Peyer's patch (tissue), 4 donors: ENCODE measurements at regions not wholly inside any gene's neighbourhood (a gene's known extent, or its start where the extent isn't known, plus 50 kb on each side); places are given as distances from the start of the nearest gene placed in this dataset.

ENCODE experiments used
- DNase-seq, 3 donors: peaks; one replicate each; pipeline ENCODE4 v3.0.0-alpha.2; 2017 to 2019
- H3K27ac ChIP-seq, 4 donors: fragments of 200-600 bp; sonication (generic); one replicate each; pipeline ENCODE4 v1.5.1; 2016 to 2019
- H3K27me3 ChIP-seq, 2 donors: fragments of 200-600 bp; sonication (generic); one replicate each; pipeline ENCODE4 v1.5.1; 2019
- H3K36me3 ChIP-seq, 3 donors: fragments of 200-600 bp; sonication (generic); one replicate each; pipeline ENCODE4 v1.5.1; 2016 to 2019
- H3K4me1 ChIP-seq, 4 donors: fragments of 200-600 bp; sonication (generic); one replicate each; pipeline ENCODE4 v1.5.1; 2016 to 2019
- H3K4me3 ChIP-seq, 4 donors: fragments of 200-600 bp; sonication (generic); 1 replicate in 3 of 4; 2 replicates in 1 of 4; pipeline ENCODE4 v1.5.1; 2016 to 2019; ENCODE audit warnings: mild to moderate bottlenecking in 1 of 4
- H3K9me3 ChIP-seq, 4 donors: fragments of 200-600 bp; sonication (generic); one replicate each; pipeline ENCODE4 v1.5.1; 2016 to 2019; ENCODE audit warnings: mild to moderate bottlenecking in 1 of 4
- POLR2A ChIP-seq, 2 donors: fragments of 450-650 bp; IDR thresholded peaks; one replicate each; pipeline ENCODE4 v1.5.1; 2017; ENCODE audit warnings: antibody characterized with exemption in 2 of 2, mild to moderate bottlenecking in 2 of 2, moderate library complexity in 2 of 2
- TF ChIP-seq, protein P1 (sequence below), 6 experiments: fragments of 450-650 bp in 4 of 6; fragments of 200-600 bp in 2 of 6; sonication (generic) in 1 of 6; IDR thresholded peaks; one replicate each; pipeline ENCODE4 v1.5.1; 2017 to 2019; ENCODE audit warnings: antibody characterized with exemption in 6 of 6, mild to moderate bottlenecking in 3 of 6, moderate library complexity in 1 of 6

DNA sequence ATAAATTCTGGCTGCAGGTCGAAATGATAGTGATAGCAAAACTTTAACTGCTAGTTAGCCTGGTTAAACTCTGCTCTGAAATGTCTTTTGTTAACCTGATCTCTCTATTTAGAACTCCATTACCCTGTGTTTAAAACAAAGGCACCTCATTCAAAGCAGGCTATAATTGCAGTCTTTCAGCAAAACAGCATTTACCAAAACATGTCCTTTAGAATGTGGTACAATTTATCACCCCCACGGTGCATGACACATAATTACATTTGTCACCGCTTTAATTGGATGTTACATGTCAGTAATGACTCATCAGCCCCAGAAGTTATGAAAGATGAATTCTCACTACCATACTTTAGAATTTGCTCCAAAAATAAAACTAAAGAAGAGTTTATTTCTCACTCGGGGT is 295.4 kb downstream of the TOX3 start:
- no peak for TF ChIP-seq POLR2A (IDR thresholded peaks at IDR 0.05)
- H3K4me3 ChIP-seq = no peak overlapping the region
- H3K4me1 ChIP-seq = no peaks in the 10 kb centered on the region
- no peaks in the 10 kb centered on the region for H3K27me3 ChIP-seq
- no peak overlapping the region for H3K27ac ChIP-seq
- DNase-seq = no peak
- no peaks in the 10 kb centered on the region for H3K36me3 ChIP-seq
- H3K9me3 ChIP-seq = no peaks in the 10 kb centered on the region

DNA sequence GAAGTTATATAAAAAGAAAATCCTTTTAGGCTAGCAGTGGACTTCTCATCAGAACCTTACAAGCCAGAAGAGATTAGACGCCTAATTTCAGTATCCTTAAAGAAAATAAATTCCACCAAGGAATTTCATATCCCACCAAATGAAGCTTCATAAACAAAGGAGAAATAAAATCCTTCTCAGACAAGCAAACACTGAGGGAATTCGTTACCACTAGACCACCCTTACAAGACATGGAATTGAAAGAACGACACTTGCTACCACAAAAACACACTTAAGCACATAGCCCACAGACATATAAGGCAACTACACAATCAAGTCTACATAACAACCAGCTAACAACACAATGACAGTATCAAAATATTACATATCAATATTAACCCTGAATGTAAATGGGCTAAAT is 299.2 kb downstream of the TOX3 start:
- no peak for DNase-seq
- H3K27me3 ChIP-seq = no peaks in the 10 kb centered on the region
- no peak overlapping the region for H3K27ac ChIP-seq
- H3K4me1 ChIP-seq = no peaks in the 10 kb centered on the region
- TF ChIP-seq POLR2A (IDR thresholded peaks at IDR 0.05) = no peak
- TF ChIP-seq, protein P1, sequence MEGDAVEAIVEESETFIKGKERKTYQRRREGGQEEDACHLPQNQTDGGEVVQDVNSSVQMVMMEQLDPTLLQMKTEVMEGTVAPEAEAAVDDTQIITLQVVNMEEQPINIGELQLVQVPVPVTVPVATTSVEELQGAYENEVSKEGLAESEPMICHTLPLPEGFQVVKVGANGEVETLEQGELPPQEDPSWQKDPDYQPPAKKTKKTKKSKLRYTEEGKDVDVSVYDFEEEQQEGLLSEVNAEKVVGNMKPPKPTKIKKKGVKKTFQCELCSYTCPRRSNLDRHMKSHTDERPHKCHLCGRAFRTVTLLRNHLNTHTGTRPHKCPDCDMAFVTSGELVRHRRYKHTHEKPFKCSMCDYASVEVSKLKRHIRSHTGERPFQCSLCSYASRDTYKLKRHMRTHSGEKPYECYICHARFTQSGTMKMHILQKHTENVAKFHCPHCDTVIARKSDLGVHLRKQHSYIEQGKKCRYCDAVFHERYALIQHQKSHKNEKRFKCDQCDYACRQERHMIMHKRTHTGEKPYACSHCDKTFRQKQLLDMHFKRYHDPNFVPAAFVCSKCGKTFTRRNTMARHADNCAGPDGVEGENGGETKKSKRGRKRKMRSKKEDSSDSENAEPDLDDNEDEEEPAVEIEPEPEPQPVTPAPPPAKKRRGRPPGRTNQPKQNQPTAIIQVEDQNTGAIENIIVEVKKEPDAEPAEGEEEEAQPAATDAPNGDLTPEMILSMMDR (IDR thresholded peaks at IDR 0.05) = no peak
- H3K36me3 ChIP-seq = no peaks in the 10 kb centered on the region
- H3K4me3 ChIP-seq = no peak overlapping the region
- no peaks in the 10 kb centered on the region for H3K9me3 ChIP-seq

DNA sequence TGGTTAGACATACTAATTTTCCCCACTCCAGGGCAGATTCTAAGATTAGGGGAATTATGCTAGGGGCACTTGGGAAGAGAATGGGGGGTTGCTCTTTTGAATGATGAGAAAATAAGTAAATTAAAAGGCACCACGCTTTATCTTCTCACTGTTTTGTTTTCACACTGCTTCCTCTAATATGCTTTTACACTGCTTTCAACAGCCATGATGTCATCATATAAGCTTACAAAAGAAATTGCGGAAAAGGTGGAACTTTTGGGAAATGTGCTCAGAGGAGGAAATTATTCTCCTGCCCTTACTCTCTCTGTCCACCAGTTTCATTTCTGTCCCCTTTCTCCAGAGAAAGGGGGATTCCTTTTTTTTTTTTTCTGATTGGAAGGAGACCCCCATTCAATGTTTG is 308.2 kb downstream of the TOX3 start:
- no peak overlapping the region for H3K4me3 ChIP-seq
- no peaks in the 10 kb centered on the region for H3K27me3 ChIP-seq
- H3K4me1 ChIP-seq = no peaks in the 10 kb centered on the region
- no peaks in the 10 kb centered on the region for H3K36me3 ChIP-seq
- DNase-seq = no peak
- no peak overlapping the region for H3K27ac ChIP-seq
- TF ChIP-seq, protein P1 (IDR thresholded peaks at IDR 0.05) = no peak
- no peak for TF ChIP-seq POLR2A (IDR thresholded peaks at IDR 0.05)
- no peaks in the 10 kb centered on the region for H3K9me3 ChIP-seq

DNA sequence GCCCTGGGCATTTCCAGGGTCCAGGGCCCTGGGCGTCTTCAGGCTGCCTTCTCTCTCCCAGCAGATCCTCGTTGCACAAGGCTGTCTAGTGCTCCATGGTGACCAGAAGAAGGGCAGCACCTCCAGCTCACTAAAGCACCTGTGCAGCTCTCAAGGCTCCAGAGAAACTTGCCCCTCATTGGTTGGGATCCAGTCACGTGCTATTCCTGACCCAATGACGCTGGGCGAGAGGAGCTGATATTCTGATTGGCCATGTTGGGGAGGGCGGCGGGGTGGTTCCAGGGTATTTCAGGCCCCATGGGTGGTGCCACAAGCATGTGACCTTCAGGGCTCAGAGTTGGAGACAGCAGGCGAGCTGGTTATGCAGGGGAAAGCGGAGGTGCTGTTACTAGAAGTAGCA is 309.1 kb downstream of the TOX3 start:
- H3K36me3 ChIP-seq = no peaks in the 10 kb centered on the region
- TF ChIP-seq POLR2A (IDR thresholded peaks at IDR 0.05) = no peak
- TF ChIP-seq, protein P1 (IDR thresholded peaks at IDR 0.05) = no peak
- no peak overlapping the region for H3K27ac ChIP-seq
- no peaks in the 10 kb centered on the region for H3K4me1 ChIP-seq
- no peak for DNase-seq
- H3K9me3 ChIP-seq = no peaks in the 10 kb centered on the region
- H3K4me3 ChIP-seq = no peak overlapping the region
- no peaks in the 10 kb centered on the region for H3K27me3 ChIP-seq

DNA sequence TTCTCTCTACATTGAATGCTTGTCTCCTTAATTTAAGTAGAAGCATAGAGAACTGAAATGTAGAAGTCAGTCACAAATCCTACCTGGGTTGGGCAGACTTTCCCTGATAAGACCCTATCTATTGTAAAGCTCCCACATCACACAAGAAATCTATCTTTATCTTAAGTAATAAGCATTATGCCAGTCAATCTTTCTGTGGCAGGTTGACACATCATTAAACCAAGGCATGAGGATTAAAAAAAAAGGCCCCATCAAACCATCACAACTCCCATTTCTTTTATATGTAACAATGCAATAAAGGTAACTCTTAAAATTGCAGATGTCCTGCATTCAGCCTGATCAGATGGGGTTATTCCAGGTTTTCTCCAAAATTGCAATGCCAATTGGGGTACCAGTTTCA is 311.8 kb downstream of the TOX3 start:
- Histone ChIP-seq H3K27ac (no peak overlapping the region), H3K9me3 (no peaks in the 10 kb centered on the region), H3K4me3 (no peak overlapping the region), H3K36me3 (no peaks in the 10 kb centered on the region), H3K27me3 (no peaks in the 10 kb centered on the region), H3K4me1 (no peaks in the 10 kb centered on the region)
- DNase-seq = no peak
- TF ChIP-seq, protein P1 (IDR thresholded peaks at IDR 0.05) = no peak
- TF ChIP-seq POLR2A (IDR thresholded peaks at IDR 0.05) = no peak

DNA sequence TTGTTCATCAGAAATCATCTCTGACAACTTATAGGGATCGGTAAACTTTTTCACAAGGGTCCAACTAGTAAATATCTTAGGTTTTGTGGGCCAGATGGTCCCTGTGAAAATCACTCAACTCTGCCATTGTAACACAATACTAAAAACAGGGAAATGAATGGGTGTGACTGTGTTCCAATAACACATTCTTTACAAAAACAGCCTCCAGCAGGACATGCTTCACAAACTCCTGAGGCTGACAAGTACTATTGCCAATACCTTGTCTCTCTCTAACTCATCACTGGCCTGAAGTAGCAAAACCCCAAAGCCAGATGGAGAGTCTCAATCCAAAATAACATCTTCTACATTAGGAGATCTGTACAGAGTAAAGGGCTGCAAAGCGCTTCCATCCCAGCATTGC is 312.3 kb downstream of the TOX3 start:
- no peaks in the 10 kb centered on the region for H3K9me3 ChIP-seq
- TF ChIP-seq, protein P1 (IDR thresholded peaks at IDR 0.05) = no peak
- no peak for TF ChIP-seq POLR2A (IDR thresholded peaks at IDR 0.05)
- no peak overlapping the region for H3K27ac ChIP-seq
- no peak overlapping the region for H3K4me3 ChIP-seq
- H3K4me1 ChIP-seq = no peaks in the 10 kb centered on the region
- no peak for DNase-seq
- H3K27me3 ChIP-seq = no peaks in the 10 kb centered on the region
- no peaks in the 10 kb centered on the region for H3K36me3 ChIP-seq
